Stimulated activated CD4-positive, alpha-beta T cell treated with anti-CD3 and anti-CD28 coated beads, Interleukin-1b, Interleukin-23, amount 100 ng/mL, for 24 hours (primary cell): ENCODE measurements at regions not wholly inside any gene's neighbourhood (a gene's known extent, or its start where the extent isn't known, plus 50 kb on each side); places are given as distances from the start of the nearest gene placed in this dataset.
A peak's percentile ranks its signal among the peaks of the same experiment; 100 is the strongest.

ENCODE experiments used
- DNase-seq, 4 experiments: peaks; one replicate each; pipeline ENCODE4 v3.0.0-alpha.2; 2020; ENCODE audit warnings: low read depth in 4 of 4, low spot score in 1 of 4

DNA sequence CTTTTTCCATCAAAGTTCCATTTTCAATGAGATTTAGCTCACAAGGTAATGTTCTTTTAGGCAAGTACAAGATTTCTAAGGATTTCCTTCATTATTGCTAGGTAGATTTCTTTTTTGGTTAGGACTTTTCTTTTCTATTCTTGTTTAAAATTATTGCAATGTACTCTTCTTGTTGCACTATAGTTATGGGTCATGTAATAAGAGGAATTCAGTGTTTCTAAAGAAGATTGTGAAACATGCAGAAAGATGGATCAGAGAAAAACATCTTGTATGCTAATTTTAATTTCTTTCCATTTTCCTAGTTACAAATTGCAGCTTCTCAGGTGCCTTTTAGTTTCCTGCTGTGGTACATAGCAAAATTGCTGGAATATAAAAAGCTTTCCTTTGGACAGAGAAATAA, 56.1 kb downstream of the BTG1 start:
- no peak for DNase-seq

DNA sequence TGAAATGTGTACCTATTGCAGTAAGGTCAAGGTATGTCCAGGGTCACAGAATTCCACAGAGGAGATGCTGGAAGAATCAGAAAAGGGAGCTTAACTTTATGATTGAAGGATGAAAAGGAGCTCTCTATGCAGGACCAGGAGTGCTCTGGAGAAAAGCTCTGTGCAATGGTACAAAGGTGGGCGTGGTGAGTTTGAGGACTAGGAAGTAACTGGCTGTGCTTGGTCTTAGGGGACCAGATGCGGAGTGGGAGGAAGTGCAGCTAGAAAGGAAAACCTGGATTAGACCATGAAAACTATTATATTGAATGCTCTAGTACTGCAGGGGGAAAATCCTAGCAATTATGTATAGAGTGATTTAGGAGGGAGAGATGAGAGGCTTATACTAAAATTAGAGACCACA, 56.8 kb downstream of the BTG1 start:
- DNase-seq = no peak

DNA sequence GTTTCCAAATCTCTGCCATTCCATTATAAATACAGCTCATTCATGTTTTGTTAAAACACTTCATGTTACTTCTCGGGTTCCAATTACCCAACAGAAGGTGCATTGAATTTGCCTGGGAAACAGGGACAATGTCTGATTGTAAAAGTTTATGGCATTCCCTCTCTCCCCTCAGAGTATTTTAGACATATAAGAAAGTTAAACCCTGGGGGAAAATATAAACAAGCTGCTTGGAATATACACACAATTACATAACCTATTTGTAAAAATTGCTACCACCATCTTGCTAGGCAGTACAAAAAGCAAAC, 60.0 kb downstream of the BTG1 start:
- DNase-seq = no peak

DNA sequence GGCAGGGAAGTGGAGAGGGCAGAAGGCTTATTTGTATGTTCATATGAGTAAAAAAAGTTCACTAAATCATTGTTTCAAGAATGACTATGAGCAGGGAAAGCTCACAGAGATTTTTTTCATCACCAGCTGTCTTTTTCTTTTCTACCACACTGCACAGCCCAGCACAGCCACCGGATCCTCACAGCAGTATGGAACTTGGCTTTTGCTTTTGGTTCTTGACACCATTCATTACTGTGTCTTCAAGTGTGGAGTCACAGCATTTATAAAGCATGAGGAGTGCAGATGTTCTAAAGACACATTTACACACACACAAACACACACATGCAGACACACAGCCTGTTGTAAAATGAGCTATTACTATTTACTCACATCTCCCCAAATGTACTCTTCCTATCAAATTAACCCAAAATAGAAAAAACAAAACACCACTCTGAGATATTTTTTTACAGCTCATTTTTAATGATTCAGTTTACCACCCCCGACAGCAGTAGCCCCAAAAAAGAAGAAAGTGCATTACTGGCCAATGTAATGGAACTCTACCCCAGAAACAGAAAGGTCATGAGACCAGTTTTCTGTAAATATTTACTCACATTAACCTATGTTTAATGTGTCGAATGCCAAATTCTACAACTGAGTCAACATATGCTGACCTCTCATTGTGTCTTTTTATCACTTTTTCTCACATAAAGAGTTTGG, 60.5 kb downstream of the BTG1 start:
- no peak for DNase-seq

DNA sequence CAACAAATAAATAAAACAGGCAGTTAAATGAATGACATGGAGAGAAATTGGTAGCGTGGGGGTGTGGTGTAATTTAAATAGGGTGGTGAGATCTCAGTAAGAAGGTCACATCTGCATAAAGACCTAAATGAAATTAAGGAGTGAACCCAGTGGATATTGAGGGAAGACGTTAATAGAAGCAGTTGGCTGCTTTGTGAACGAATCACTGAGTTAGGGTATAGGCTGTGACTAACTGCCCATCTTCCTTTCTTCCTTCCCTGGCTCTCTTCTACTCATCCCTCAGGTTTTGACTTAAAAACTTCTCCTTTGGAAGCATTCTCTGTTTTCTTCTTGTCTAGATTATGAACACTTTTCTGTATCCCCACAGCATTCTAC, 64.7 kb downstream of the BTG1 start:
- no peak for DNase-seq

DNA sequence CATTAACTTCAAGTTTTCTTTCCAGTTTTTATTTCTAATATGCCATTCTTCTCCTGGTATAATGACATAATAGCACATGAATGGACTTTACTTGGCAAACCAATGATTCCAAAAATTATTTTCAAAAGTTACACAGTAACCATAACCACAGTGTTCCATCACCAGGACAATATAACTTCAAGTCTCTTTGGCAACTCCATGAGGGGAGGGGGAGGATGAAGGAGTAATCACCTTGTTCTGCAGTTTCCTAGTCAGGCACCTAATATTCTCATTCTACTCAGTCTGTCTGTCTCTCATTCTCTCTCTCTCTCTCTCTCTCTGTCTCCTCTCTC, 66.6 kb downstream of the BTG1 start:
- DNase-seq = no peak

DNA sequence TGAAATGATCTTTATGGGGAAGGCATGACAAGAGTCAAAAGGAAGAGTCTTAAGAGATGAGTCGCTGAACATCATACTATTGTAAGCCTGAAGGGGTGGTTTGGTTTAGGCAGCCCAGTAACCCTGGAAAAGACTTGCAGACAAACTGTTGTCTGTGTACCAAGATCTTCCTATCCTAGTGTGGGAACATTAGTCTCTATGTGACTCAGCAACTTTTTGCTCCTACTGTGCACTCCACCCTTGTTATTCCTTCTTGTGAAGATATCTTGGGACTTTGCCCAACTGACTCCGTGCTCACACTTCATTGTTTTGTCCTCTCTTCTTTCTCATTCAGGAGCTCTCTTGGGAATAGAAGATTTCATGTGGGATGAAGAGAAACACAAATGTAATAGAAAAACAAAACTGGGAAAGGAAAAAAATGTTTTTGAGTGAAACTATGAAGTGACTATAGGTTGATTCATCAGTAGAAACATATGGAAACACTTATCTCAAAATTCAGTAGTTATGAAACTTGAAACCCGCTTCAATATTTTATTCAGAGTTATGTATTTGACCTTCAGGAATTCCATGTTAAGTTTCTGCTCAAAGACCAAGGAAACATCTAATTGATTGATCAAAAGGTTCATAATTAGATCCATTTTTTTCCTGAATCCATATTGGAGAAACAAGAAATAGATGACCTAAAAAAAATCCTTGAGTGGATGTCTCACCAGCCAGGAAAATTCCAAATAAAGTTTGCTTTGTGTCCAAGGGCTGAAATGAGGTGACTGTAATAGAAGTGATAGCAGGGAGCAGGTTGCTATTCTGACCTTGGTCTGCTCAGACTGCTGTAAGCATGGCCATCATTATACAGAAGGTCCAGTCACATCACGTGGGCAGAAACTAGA, 67.2 kb downstream of the BTG1 start:
- peak in 1 of 4 experiments; percentile 10 for DNase-seq

DNA sequence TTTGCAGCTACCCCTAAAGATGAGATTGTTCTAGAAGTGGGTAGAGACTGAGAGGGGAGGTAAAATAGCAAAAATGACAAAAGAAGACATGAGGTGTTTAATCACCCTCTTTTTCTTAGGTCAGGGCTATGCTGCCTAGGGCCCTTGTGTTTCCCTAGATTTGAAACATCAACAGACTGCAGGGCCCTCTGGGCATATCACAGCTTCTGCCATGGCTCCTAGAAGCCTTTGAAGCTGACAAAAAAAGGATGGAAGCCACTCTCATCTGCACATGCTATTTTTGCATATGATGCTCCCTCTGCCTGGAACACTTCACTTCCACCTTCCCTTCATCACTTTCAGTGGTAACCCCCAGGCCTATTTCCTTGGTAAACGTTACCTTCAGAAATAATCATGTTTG, 68.1 kb downstream of the BTG1 start:
- DNase-seq = no peak

DNA sequence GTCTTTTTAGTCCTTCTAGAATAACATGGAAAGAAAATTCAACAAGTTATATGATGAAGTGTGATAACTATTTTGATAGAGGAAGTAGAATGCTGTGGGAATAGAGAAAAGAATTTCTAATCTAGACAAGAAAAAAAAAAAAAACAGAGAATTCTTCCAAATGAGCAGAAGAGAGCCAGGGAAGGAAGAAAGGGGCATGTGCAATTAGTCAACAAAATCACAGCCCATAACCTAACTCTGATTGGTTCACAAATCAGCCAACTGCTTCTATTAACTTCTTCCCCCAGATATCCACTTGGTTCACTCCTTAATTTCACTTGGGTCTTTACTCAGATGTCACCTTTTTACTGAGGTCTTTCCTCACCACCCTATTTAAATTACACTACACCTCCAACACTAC, 69.5 kb downstream of the BTG1 start:
- DNase-seq = no peak

DNA sequence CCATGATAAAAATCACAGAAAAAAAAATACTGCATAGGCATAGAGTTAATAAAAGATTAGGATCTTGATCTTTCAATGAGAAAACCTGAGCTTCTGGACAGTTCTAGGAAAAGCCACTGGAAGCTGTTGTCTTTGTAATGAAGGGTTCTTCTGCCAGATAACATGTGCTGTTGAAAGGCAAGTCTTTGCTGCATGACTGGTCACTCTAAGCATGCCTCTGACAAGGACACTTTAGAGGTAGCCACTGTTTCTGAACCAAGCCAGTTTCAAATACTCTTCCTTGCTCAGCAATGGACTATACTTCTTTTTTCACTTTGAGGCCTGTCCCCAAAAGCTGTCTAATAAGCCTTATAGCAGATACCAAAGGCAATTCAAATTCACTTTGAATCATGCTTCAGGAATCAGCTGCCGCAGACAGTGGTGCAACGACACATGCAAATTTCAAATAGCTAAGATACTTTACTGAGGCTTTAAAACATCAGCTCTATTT, 70.2 kb downstream of the BTG1 start:
- no peak for DNase-seq

DNA sequence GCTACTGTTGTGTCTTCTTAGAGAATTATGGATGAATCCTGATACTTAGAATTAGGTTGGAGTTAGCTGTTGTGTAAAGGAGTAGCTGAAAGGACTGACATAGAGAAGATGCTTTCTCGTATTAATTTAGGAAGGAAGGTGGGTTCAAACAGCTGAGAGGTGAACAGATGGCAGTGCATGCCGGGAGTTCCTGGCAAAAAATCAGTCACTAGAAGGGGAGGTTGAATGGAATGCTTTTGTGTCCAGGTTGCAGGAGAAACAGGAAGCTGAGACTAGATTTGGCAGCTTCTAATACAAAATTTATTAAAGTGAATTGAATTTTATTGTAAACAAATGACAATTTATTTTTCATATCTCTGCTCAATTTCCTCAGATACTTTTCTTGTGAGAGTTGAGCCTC, 70.8 kb downstream of the BTG1 start:
- no peak for DNase-seq

DNA sequence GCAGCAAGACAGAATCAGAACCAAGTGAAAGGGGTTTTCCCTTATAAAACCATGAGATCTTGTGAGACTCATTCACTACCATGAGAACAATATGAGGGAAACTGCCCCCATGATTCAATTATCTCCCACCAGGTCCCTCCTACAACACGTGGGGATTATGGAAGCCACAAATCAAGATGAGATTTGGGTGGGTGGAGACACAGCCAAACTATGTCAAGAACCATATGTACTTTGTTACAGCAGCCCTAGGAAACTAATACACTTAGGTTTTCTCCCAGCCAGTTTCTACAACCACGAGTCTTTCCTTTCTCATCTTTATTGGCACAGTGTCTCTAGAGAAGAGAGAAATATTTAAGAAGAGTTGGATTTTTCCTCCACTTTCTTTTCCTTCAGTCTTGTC, 72.6 kb downstream of the BTG1 start:
- no peak for DNase-seq

DNA sequence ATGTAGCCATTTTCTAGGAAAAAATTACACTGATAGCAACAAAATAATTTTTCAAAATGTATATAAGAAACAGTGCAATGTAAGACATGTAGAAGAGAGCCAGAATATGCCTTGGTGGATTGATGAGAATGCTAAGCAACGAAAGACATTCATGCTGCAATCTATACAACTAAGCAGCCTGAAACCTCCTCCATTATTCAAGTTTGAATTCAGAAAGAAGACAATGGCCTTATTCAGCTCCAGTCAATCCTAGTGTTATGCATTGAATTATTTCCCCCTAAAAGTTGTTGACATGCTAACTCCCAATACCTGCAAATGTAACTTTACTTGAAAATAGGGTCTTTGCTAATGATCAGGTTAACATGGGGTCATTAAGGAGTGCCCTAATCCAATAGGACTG, 73.5 kb downstream of the BTG1 start:
- DNase-seq = no peak

DNA sequence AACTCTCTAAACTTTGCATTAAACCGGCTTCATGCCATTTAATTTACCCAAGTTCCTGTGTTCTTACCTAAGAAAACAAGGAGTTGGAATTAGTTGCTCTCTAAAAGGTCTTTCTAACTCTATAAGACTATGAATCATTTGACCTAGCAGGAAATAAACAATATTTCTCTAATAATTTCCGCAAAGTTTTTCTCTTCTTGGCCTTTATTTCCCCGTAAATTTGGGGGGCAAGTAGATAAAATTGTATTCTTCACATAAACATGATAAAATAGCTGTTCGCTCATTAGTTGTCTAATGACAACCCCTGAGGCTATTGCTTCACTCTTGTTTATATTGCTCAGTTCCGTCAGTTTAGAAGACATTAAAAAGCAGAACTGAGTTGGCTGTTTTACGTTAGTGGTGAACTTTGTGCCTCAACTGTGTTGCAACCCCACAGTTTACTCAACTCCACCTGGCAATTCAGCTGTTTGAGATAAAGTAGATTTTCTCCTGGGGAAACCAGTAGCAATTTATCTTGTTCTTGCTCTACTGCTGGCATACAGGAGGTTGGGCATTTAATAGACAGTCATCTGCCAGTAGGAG, 74.7 kb downstream of the BTG1 start:
- no peak for DNase-seq

DNA sequence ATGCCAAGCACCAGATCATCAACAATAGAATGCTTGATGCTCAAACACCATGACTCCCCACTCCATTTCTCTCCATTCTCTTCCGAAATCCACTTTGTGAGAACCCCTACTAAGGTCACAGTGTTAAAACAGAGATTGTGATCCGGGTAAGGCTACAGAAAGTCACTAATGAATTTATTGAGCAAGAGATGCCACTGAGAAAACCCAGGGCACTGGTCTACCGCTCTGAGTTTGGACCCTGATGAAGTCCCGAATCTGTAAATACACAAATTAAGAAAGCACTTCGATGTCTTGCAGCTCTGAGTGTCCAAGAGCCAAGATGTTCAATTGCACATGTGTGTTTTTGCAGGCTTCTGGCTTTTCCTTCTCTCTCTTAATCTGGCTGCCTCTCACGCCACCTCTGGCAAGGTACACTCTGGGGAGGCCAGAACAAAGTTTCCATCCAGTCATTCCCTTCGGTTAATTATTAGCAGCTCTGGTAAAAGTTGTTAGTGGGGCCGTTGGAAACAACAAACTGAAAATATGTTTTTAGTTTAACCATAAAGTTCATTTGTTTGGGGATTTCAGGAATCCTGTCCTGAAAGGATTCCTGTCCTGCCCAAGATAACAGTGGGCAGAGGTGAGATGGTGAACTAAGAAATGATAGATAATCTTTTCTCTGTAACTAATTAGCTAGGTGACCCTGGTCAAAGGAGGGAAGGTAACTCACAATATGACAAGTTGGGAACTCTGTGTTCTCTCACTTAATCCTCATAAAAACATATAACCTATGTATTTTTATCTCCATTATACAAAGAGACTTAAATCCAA, 75.4 kb downstream of the BTG1 start:
- DNase-seq = no peak

DNA sequence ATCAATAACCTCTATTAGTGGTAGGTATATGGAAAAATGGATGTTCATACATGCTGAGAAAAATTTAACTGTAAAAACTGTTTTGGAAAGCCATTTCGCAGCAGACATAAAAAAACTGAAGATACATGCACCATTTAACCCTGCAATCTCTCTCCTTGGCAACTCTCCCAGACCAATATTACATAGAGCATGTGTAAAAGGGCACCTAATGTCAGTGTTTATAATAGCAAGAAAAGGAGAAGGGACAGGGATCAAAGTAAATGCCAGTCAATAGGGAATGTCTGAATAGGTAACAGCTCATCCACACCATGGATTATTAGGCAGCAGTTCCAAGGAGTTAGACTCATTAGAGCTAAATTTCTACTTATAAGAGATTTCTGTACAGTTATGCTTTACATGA, 77.2 kb downstream of the BTG1 start:
- no peak for DNase-seq

DNA sequence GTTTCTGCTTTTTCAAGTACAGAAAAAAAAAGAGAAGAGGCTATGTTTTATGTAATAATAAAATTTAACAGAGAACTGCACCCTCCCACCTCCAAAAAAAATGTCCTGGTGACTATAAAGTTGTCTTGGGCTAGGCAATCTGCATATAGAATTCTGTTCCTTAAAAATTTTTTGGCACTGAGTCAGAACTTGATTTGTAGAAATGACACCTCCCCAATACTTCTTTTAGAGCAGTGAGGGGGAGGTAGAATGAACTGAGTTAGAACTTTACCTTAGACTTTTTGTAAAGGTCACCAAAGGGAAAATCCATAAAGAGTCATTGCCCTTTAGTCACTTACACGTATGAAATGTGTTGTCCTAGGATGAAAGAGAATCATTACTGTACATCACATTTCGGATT, 80.0 kb downstream of the BTG1 start:
- DNase-seq = no peak

DNA sequence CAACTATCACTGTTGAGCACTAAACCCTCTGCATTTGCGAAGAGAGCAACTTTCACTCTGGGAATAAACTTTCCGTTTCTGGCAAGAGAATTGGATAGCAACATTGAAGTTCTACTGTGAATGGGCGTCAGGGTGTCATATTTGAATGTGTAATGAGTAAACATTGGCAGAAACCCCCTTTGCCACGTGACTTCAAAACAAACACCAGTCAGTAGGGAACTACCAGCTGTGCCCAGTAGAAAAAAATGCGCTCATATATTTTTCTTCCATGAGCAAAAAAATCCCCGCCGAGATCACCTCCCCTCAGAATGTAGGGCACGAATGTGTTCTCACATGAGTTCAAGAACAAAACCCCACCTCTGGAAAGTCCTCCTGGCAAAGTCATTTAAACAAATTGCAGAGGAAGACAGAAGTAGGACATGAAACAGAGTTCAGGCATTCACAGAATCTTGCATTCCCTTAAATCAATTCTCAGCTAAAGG, 80.6 kb downstream of the BTG1 start:
- peak in 1 of 4 experiments; percentile 28 for DNase-seq

DNA sequence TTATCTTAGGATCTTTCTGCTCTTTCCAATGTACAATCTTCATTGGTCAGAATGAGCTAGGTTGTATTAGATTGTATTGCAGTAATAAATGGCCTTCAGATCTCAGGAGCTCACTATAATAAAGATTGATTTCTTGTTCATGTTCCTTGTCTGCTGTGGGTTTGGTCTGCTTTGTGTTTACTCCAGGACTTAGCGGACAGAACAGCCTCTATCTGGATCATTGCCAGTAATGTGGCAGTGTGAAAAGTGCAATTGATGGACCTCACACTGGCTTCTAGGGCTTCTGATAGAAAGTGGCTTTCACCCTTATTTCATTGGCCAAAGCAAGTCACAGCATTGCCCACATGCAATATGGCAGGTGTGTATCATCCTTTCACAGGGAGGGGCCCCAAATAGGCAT, 81.2 kb downstream of the BTG1 start:
- DNase-seq = no peak

DNA sequence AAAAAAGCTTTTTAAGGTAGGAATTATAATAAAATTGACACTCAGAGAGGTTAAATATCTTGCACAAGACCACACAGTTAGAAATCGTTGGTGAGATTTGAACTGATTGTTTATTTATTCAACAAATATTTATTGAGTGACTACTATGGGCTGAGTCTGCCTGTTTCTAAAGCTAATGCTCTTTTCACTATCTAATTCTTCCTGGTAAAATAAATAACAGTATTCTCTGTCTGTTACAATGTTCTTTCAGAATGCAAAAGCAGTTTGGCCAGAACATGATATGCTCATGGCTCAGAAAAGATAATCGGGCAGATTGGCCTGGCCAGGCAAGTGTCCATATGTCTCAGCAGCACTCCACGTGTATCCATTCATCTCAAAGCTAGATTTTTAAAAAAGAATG, 82.0 kb downstream of the BTG1 start:
- DNase-seq = no peak
